Sigmoid colon (tissue), 6 donors: ENCODE measurements at regions not wholly inside any gene's neighbourhood (a gene's known extent, or its start where the extent isn't known, plus 50 kb on each side); places are given as distances from the start of the nearest gene placed in this dataset.

ENCODE experiments used
- DNase-seq: peaks from one replicate; pipeline ENCODE4 v3.0.0-alpha.2; 2019
- H3K27ac ChIP-seq, 4 donors: fragments of 200-600 bp; sonication (generic); one replicate each; pipeline ENCODE4 v1.5.1; 2016 to 2019; ENCODE audit warnings: mild to moderate bottlenecking in 1 of 4
- H3K27me3 ChIP-seq, 3 donors: fragments of 200-600 bp; sonication (generic); one replicate each; pipeline ENCODE4 v1.5.1; 2019; ENCODE audit warnings: mild to moderate bottlenecking in 1 of 3
- H3K36me3 ChIP-seq, 4 donors: fragments of 200-600 bp; sonication (generic); one replicate each; pipeline ENCODE4 v1.5.1; 2016 to 2019
- H3K4me1 ChIP-seq, 4 donors: fragments of 200-600 bp; sonication (generic); one replicate each; pipeline ENCODE4 v1.5.1; 2017 to 2019
- H3K4me3 ChIP-seq, 4 donors: fragments of 200-600 bp; sonication (generic); one replicate each; pipeline ENCODE4 v1.5.1; 2017 to 2019; ENCODE audit warnings: mild to moderate bottlenecking in 2 of 4, moderate library complexity in 1 of 4
- H3K9me3 ChIP-seq, 4 donors: fragments of 200-600 bp in 3 of 4; sonication (generic) in 3 of 4; one replicate each; pipeline versions ENCODE4 v1.5.1 to v1.6.1; 2013 to 2019
- CTCF ChIP-seq, 4 experiments: fragments of 450-650 bp in 3 of 4; fragments of 200-600 bp in 1 of 4; IDR thresholded peaks; one replicate each; pipeline ENCODE4 v1.5.1; 2016 to 2019; ENCODE audit warnings: antibody characterized with exemption in 4 of 4, mild to moderate bottlenecking in 3 of 4, moderate library complexity in 2 of 4
- EP300 ChIP-seq, 4 donors: sonication (generic); formaldehyde crosslinking; IDR thresholded peaks; one replicate each; pipeline ENCODE4 v1.6.1; 2017; ENCODE audit warnings: antibody characterized with exemption in 4 of 4
- POLR2A ChIP-seq, 2 donors: fragments of 450-650 bp; IDR thresholded peaks; one replicate each; pipeline ENCODE4 v1.6.1; 2016; ENCODE audit warnings: antibody characterized with exemption in 2 of 2, mild to moderate bottlenecking in 2 of 2, moderate library complexity in 2 of 2
- POLR2AphosphoS5 ChIP-seq, 4 donors: sonication (generic); formaldehyde crosslinking; IDR thresholded peaks; one replicate each; pipeline ENCODE4 v1.6.1; 2017; ENCODE audit warnings: antibody characterized with exemption in 4 of 4
- WGBS, 2 donors: extraction: QIAGEN DNeasy Blood & Tissue Kit; methylation state at CpG; one replicate each; pipeline ENCODE4 v1.1.7; 2013; 5-methylcytosine and 5-hydroxymethylcytosine counted together
- intact Hi-C: fragments of 100-400 bp; cut with DNase I; formaldehyde crosslinking; loops from one replicate; pipeline ENCODE4 v1.15.1; 2023
- donor health status: healthy with polysubstance abuse.
- donor health status: healthy.

GRCh38 chr22:27299181-27300085 is 502.1 kb downstream of the MN1 start:
- peak overlapping the region in 2 of 4 donors; percentile 2 to 11 for H3K4me3 ChIP-seq
- no peak for TF ChIP-seq POLR2AphosphoS5 (IDR thresholded peaks at IDR 0.05)
- no peak for TF ChIP-seq CTCF (IDR thresholded peaks at IDR 0.05)
- TF ChIP-seq EP300 (IDR thresholded peaks at IDR 0.05): no peak
- no peak for TF ChIP-seq POLR2A (IDR thresholded peaks at IDR 0.05)
- H3K36me3 ChIP-seq: no peaks in the 10 kb centered on the region
- DNase-seq: no peak
- no peaks in the 10 kb centered on the region for H3K4me1 ChIP-seq
- no peaks in the 10 kb centered on the region for H3K9me3 ChIP-seq
- intact Hi-C loops: no loop called here
- 22 to 46% methylated on average over 33 of the region's 33 CpGs for WGBS, 2 donors
- H3K27ac ChIP-seq: no peak overlapping the region
- H3K27me3 ChIP-seq: peaks cover 3 to 42% (median 11%) of the 10 kb centered on the region in 3 donors

GRCh38 chr22:27300536-27301285 is 500.8 kb downstream of the MN1 start:
- no peaks in the 10 kb centered on the region for H3K4me1 ChIP-seq
- WGBS, 2 donors: 76 to 90% methylated on average over 16 of the region's 16 CpGs
- peaks cover 3 to 41% (median 11%) of the 10 kb centered on the region in 3 donors for H3K27me3 ChIP-seq
- intact Hi-C loops: no loop called here
- no peak overlapping the region for H3K4me3 ChIP-seq
- H3K9me3 ChIP-seq: no peaks in the 10 kb centered on the region
- no peak overlapping the region for H3K27ac ChIP-seq
- no peak for DNase-seq
- TF ChIP-seq EP300 (IDR thresholded peaks at IDR 0.05) (no peak), POLR2AphosphoS5 (IDR thresholded peaks at IDR 0.05) (no peak), POLR2A (IDR thresholded peaks at IDR 0.05) (no peak)
- H3K36me3 ChIP-seq: no peaks in the 10 kb centered on the region

GRCh38 chr22:27302501-27302900 is 499.1 kb downstream of the MN1 start:
- no peaks in the 10 kb centered on the region for H3K9me3 ChIP-seq
- H3K27ac ChIP-seq: no peak overlapping the region
- H3K27me3 ChIP-seq: peaks cover 3 to 24% (median 8%) of the 10 kb centered on the region in 3 donors
- H3K4me1 ChIP-seq: no peaks in the 10 kb centered on the region
- H3K4me3 ChIP-seq: no peak overlapping the region
- no peak for TF ChIP-seq POLR2A (IDR thresholded peaks at IDR 0.05)
- TF ChIP-seq EP300 (IDR thresholded peaks at IDR 0.05): no peak
- no peak for TF ChIP-seq POLR2AphosphoS5 (IDR thresholded peaks at IDR 0.05)
- no peak for TF ChIP-seq CTCF (IDR thresholded peaks at IDR 0.05)
- intact Hi-C loops: no loop called here
- no peaks in the 10 kb centered on the region for H3K36me3 ChIP-seq
- DNase-seq: no peak
- 80 to 84% methylated on average over 11 of the region's 11 CpGs for WGBS, 2 donors

DNA sequence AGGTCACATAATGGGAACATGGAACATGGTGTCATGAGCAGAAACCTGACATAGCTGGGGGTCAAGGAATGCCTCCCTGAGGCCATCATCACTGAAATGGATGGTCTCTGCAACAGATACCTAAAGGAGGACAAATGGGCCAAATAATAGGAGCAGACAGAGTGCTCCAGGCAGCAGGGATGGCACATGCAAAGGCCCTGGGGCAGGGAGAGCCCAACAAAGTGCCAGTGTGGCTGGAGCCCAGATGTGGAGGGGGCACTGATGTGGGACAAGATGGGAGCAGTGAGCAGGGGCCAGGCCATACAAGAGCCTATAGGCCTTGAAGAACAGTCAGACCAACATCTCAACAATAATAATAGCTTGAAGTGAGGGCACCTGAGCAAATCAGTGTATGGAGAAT is 497.8 kb downstream of the MN1 start:
- H3K4me1 ChIP-seq: no peaks in the 10 kb centered on the region
- intact Hi-C loops: no loop called here

More for the DNA sequence above, 497.8 kb downstream of the MN1 start:
- Histone ChIP-seq H3K4me3 (no peak overlapping the region), H3K27me3 (peaks cover 0 to 12% (median 3%) of the 10 kb centered on the region in 3 donors), H3K36me3 (no peaks in the 10 kb centered on the region), H3K27ac (no peak overlapping the region), H3K9me3 (no peaks in the 10 kb centered on the region)
- no peak for DNase-seq
- TF ChIP-seq CTCF (IDR thresholded peaks at IDR 0.05) (no peak), EP300 (IDR thresholded peaks at IDR 0.05) (no peak), POLR2AphosphoS5 (IDR thresholded peaks at IDR 0.05) (no peak), POLR2A (IDR thresholded peaks at IDR 0.05) (no peak)
